UCSD-AML1 (cell line): ENCODE measurements at regions not wholly inside any gene's neighbourhood (a gene's known extent, or its start where the extent isn't known, plus 50 kb on each side); places are given as distances from the start of the nearest gene placed in this dataset.
"Not testable (repeated sequence)": the region's sequence is repeated elsewhere in the genome, so short reads cannot be mapped to it uniquely, and the experiment has no call there.

Source experiments
- DNase-seq: peaks from one replicate; lab custom pipeline; 2025; ENCODE audit not compliant: unreplicated experiment; lab: John Stamatoyannopoulos, UW

- no peak for DNase-seq
These were observed 536.0 kb downstream of the GABRG2 start for GRCh38 chr5:162603443-162604070.

GRCh38 chr5:162607879-162608278, 540.3 kb downstream of the GABRG2 start:
- no peak for DNase-seq

GRCh38 chr5:162621726-162622263, 554.2 kb downstream of the GABRG2 start:
- DNase-seq: not testable (repeated sequence)

- no peak for DNase-seq
These were observed 556.5 kb downstream of the GABRG2 start for GRCh38 chr5:162624110-162624509.

DNA sequence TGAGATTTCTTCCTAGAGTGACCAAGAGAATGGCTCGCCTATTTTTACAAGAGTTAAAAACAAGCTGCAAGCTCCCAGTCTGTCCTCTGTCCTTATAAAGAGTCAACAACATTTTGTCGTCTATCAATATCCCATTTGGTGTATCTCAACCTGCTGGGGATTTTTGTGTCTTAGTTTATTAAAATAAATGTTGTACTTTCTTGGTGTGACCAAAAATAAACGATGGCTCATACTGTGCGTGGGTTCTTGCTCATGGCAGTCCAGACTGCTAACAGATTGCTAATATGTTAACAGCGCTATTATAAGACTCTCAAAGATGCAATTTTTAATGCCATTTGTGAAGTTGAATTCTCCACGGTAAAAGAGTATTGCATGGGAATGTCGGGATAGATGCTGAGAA, 569.9 kb downstream of the GABRG2 start:
- DNase-seq: no peak

- no peak for DNase-seq
These were observed 571.3 kb downstream of the GABRG2 start for GRCh38 chr5:162638849-162639248.

DNA sequence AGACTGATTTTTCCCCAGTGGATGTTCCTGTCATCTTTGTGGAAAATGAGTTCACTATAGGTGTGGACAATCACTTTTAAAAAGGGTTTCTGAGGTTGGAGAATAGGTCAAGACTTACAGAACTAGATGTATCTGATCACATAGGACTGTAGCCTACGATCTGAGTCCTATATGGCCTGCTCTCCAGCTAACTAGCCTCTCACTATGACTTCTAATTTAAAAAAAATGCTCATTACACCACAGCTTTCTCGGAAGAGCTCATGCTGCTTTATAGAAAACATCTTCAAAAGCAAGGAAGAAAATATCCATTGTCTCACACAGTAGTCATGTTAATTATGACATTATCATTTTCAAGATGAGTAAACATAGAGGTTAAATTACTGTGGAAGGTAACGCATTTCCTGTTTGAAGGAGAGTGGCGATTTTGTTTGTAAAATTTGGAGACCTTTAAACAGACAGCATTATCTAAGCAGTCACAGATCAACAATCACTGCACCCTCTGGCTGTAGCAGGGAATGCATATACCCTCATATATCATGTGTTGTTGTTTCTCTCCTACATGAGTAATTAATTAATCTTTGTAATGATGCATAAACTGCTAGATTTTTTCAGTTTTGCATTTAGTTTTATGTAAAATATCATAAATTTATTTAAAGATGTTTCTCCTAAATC, 573.7 kb downstream of the GABRG2 start:
- no peak for DNase-seq

DNA sequence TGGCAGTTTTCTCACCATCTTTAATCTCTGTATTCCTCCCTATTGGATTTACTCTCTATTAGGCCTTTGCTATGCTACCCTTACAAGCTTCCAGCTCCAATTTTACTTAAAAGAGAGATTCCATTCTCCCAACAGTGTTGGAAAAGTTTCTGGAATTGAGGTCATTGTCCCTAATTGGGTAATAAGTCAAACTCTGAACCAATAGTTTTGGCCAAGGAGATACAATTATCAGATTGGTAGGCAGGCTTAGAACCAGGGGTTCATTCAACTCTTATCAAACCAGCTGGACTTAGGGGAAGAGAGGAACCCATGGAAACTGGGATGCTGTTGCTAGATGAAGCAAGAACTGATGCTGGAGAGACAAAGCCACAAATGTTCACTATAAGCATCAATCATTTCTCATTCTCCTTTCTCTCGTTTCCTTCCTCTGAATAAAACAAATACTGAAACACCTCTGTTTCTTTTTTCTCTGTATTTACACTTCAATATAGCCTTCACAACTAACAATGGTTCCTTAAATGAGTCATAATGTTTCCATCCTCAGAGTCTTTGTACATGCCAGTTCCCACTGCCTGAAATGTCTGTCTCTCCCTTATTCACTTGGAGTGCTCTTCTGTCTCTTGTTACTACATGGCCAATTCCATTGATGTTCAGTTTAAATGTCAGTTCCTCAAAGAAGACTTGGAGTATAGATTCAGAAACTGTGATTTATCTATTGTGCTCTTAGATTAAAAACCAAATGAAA, 587.3 kb downstream of the GABRG2 start:
- no peak for DNase-seq

DNA sequence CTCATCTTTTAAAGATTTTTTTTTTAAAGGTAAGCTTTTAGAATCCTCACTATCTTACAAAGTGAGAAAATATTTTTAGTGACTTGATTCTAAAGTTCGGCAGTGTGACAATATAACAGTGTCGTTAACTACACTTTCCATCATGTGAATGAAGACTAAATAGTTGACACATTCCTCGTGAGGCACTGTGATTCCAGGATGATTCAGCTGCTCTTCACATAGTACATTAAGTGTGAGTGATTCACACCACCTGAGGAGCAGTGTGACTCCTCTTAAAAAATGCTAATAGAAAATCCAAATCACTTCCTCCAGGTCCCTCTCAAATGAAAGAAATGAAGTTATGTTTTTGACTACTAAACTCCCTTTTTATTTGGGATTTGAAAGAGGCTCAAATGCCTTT, 589.5 kb downstream of the GABRG2 start:
- DNase-seq: no peak

- no peak for DNase-seq
These were observed 597.3 kb downstream of the GABRG2 start for GRCh38 chr5:162664846-162665245.

GRCh38 chr5:162668926-162669325, 601.4 kb downstream of the GABRG2 start:
- DNase-seq: no peak

- DNase-seq: no peak
These were observed 604.5 kb downstream of the GABRG2 start for GRCh38 chr5:162672061-162672460.

DNA sequence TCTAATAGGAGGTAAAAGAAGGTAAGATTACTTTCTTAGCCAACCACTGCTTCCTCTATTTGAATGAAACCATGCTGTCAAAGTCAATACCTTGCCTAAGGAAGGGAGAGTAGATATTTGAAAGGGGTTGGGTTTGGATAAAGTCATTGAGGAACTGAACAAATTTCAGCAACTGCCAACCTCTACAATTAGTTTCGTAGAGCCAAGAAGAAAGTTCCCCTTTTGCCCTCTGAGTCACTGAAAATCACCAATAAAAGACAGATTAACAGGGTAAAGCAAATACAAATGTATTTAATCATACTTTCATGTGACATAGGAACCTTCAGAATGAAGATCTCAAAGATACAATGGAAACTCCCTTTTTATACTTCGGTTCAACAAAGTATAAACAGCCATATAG, 615.7 kb downstream of the GABRG2 start:
- no peak for DNase-seq

DNA sequence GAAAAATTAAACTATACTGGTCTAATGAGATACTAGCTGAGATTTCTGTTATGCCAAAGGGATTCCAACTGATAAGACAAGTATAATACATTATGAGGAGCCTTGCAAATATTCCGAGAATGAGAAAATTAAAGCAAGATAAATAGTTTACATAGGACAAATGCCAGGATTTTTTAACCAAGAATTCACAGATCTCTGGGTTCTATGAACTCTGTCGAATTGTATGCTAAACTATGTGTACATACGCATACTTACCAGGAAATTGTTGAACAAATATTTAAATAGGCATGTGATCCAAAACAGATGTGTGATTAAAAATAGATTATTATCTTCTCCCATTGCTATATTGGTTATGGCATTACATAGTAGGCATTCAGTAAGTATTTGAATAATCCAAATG, 616.6 kb downstream of the GABRG2 start:
- DNase-seq: no peak

DNA sequence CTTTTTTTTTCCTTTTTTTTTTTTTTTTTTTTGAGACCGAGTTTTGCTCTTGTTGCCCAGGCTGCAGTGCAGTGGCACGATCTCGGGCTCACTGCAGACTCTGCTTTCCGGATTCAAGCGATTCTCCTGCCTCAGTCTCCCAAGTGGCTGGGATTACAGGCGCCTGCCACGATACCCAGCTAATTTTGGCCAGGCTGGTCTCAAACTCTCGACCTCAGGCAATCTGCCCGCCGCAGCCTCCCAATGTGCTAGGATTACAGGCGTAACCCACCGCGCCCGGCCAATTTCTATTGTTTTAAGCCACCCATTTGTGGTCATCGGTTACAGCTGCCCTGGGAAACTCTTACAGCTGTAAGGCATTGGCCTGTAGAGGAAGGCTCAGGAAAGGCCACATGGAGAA, 617.7 kb downstream of the GABRG2 start:
- DNase-seq: peak; percentile 2

- not testable (repeated sequence) for DNase-seq
These were observed 628.7 kb downstream of the GABRG2 start for GRCh38 chr5:162696272-162696671.

DNA sequence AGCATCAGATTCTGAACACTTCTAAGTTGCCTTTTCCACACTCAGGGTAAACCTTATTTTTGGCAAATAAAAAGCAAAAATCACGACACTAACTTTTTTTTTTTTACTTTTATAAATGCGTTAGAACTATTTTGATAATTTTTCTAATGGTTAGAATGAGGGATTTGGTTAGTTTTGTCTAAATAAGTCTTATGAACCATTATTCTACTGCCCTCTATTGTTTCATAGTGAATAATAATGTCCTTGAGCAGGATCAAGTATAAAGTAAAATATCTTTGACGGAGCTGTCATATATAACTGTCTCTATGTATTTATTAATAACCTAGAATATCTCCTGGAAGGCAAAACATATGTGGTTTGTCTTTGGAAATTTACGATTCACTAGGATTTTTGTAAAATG, 631.8 kb downstream of the GABRG2 start:
- DNase-seq: no peak

GRCh38 chr5:162703914-162704313, 636.3 kb downstream of the GABRG2 start:
- DNase-seq: no peak

- DNase-seq: no peak
These were observed 643.7 kb downstream of the GABRG2 start for GRCh38 chr5:162711244-162711643.

- DNase-seq: no peak
These were observed 652.1 kb downstream of the GABRG2 start for GRCh38 chr5:162719720-162720119.

DNA sequence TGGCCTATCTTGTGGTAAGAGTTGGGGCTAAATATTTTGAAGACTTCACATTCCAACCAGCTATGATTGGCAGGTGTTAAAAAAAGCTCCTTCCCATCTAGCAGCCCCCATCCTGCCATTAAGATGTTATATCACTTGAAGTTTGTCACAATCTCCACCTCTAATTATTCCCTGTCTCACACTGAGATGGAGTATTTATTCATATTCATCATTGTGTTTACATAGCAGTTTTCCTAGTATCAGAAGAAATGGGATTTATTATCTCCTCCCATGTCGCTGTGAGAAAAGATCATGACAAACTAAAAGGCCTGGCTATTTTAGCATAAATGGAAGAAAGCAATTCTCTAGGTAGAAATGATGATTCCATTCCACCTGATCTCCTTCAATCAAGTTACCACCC, 653.6 kb downstream of the GABRG2 start:
- no peak for DNase-seq

GRCh38 chr5:162752612-162753011, 684.8 kb upstream of the CCNG1 start:
- DNase-seq: no peak
